ENCODE measurements at regions not wholly inside any gene's neighbourhood (a gene's known extent, or its start where the extent isn't known, plus 50 kb on each side); places are given as distances from the start of the nearest gene placed in this dataset.
"Not testable (repeated sequence)": the region's sequence is repeated elsewhere in the genome, so short reads cannot be mapped to it uniquely, and the experiment has no call there.

GRCh38 chr2:175414882-175415487 is 233.5 kb upstream of the ATP5MC3 start:
- DNase-seq (ENCODE audit: low spot score) = peak; percentile 34

GRCh38 chr2:175414191-175414881 is 232.8 kb upstream of the ATP5MC3 start:
- no peak for DNase-seq (ENCODE audit: low spot score)

- not testable (repeated sequence) for DNase-seq (ENCODE audit: low spot score)
These were observed 229.4 kb upstream of the ATP5MC3 start for GRCh38 chr2:175410941-175411340.

- DNase-seq (ENCODE audit: low spot score) = no peak
These were observed 223.3 kb upstream of the ATP5MC3 start for GRCh38 chr2:175404839-175405238.

- DNase-seq (ENCODE audit: low spot score) = no peak
These were observed 222.2 kb upstream of the ATP5MC3 start for GRCh38 chr2:175403599-175404221.

GRCh38 chr2:175402571-175402970 is 221.1 kb upstream of the ATP5MC3 start:
- no peak for DNase-seq (ENCODE audit: low spot score)

GRCh38 chr2:175401956-175402469 is 220.5 kb upstream of the ATP5MC3 start:
- no peak for DNase-seq (ENCODE audit: low spot score)

- DNase-seq (ENCODE audit: low spot score) = no peak
These were observed 219.5 kb upstream of the ATP5MC3 start for GRCh38 chr2:175400975-175401374.

- DNase-seq (ENCODE audit: low spot score) = no peak
These were observed 217.8 kb upstream of the ATP5MC3 start for GRCh38 chr2:175399326-175399725.

- DNase-seq (ENCODE audit: low spot score) = no peak
These were observed 217.3 kb upstream of the ATP5MC3 start for GRCh38 chr2:175398848-175399247.

- DNase-seq (ENCODE audit: low spot score) = no peak
These were observed 215.2 kb upstream of the ATP5MC3 start for GRCh38 chr2:175396696-175397095.

GRCh38 chr2:175393851-175394250 is 212.3 kb upstream of the ATP5MC3 start:
- DNase-seq (ENCODE audit: low spot score) = no peak

- DNase-seq (ENCODE audit: low spot score) = no peak
These were observed 201.8 kb upstream of the ATP5MC3 start for GRCh38 chr2:175383286-175383685.

GRCh38 chr2:175373729-175374128 is 192.2 kb upstream of the ATP5MC3 start:
- DNase-seq (ENCODE audit: low spot score) = no peak

GRCh38 chr2:175372704-175373701 is 191.5 kb upstream of the ATP5MC3 start:
- no peak for DNase-seq (ENCODE audit: low spot score)

- no peak for DNase-seq (ENCODE audit: low spot score)
These were observed 189.9 kb upstream of the ATP5MC3 start for GRCh38 chr2:175371378-175371777.

- DNase-seq (ENCODE audit: low spot score) = peak; percentile 25
These were observed 185.3 kb upstream of the ATP5MC3 start for GRCh38 chr2:175366815-175367214.

- peak; percentile 2 for DNase-seq (ENCODE audit: low spot score)
These were observed 182.2 kb upstream of the ATP5MC3 start for GRCh38 chr2:175363699-175364098.

GRCh38 chr2:175362331-175362730 is 180.8 kb upstream of the ATP5MC3 start:
- no peak for DNase-seq (ENCODE audit: low spot score)

- DNase-seq (ENCODE audit: low spot score) = no peak
These were observed 178.2 kb upstream of the ATP5MC3 start for GRCh38 chr2:175359710-175360109.

GRCh38 chr2:175356901-175357300 is 175.4 kb upstream of the ATP5MC3 start:
- DNase-seq (ENCODE audit: low spot score) = peak; percentile 64

- peak; percentile 51 for DNase-seq (ENCODE audit: low spot score)
These were observed 173.7 kb upstream of the ATP5MC3 start for GRCh38 chr2:175355246-175355645.
